WTC11 (cell line): ENCODE measurements at regions not wholly inside any gene's neighbourhood (a gene's known extent, or its start where the extent isn't known, plus 50 kb on each side); places are given as distances from the start of the nearest gene placed in this dataset.

ENCODE experiments used
- ATF3 ChIP-seq: sonication (generic); formaldehyde crosslinking; conservative IDR thresholded peaks from 2 replicates; pipeline ENCODE4 v1.8.1; 2022; ENCODE audit warnings: mild to moderate bottlenecking, missing genetic modification reagents
- CREM ChIP-seq: sonication (generic); formaldehyde crosslinking; IDR thresholded peaks from 2 replicates; pipeline ENCODE4 v1.8.1; 2022; ENCODE audit warnings: mild to moderate bottlenecking, missing genetic modification reagents, moderate library complexity
- CTCF ChIP-seq: fragments of 200-600 bp; IDR thresholded peaks from 2 replicates; pipeline ENCODE4 v1.8.0; 2022; ENCODE audit warnings: antibody characterized with exemption
- ELF4 ChIP-seq: sonication (generic); formaldehyde crosslinking; IDR thresholded peaks from 2 replicates; pipeline ENCODE4 v1.8.1; 2022; ENCODE audit warnings: low read depth, mild to moderate bottlenecking, moderate library complexity, missing genetic modification reagents
- MAX ChIP-seq: sonication (generic); formaldehyde crosslinking; IDR thresholded peaks from 2 replicates; pipeline ENCODE4 v1.8.0; 2022; ENCODE audit warnings: mild to moderate bottlenecking, missing genetic modification reagents
- NFE2L1 ChIP-seq: sonication (generic); formaldehyde crosslinking; IDR thresholded peaks from 2 replicates; pipeline ENCODE4 v1.8.1; 2023; ENCODE audit warnings: missing genetic modification reagents
- NR3C1 ChIP-seq: sonication (generic); formaldehyde crosslinking; conservative IDR thresholded peaks from 2 replicates; pipeline ENCODE4 v1.8.1; 2023; ENCODE audit warnings: low read depth, mild to moderate bottlenecking, missing genetic modification reagents
- SP1 ChIP-seq: sonication (generic); formaldehyde crosslinking; conservative IDR thresholded peaks from 2 replicates; pipeline ENCODE4 v1.8.1; 2022; ENCODE audit warnings: missing genetic modification reagents
- USF2 ChIP-seq: sonication (generic); formaldehyde crosslinking; IDR thresholded peaks from 2 replicates; pipeline ENCODE4 v1.8.1; 2023; ENCODE audit warnings: mild to moderate bottlenecking, missing genetic modification reagents, moderate library complexity
- ZNF138 ChIP-seq: sonication (generic); formaldehyde crosslinking; conservative IDR thresholded peaks from 2 replicates; pipeline ENCODE4 v1.8.1; 2022; ENCODE audit warnings: mild to moderate bottlenecking, moderate library complexity, missing genetic modification reagents
- ZNF232 ChIP-seq: sonication (generic); formaldehyde crosslinking; IDR thresholded peaks from 2 replicates; pipeline ENCODE4 v1.8.0; 2022; ENCODE audit warnings: mild to moderate bottlenecking, missing genetic modification reagents
- ZNF263 ChIP-seq: sonication (generic); formaldehyde crosslinking; IDR thresholded peaks from 2 replicates; pipeline ENCODE4 v1.8.1; 2022; ENCODE audit warnings: low read depth, mild to moderate bottlenecking, moderate library complexity, missing genetic modification reagents

- no peak for TF ChIP-seq CTCF
- no peak for TF ChIP-seq ZNF263
- no peak for TF ChIP-seq NFE2L1
- TF ChIP-seq SP1, result no peak
- TF ChIP-seq NR3C1 (CRISPR knock-in tag), result no peak
- TF ChIP-seq ATF3, result no peak
- TF ChIP-seq ELF4, result no peak
- TF ChIP-seq ZNF232, result no peak
- TF ChIP-seq CREM (CRISPR knock-in tag), result no peak
- TF ChIP-seq MAX (CRISPR knock-in tag), result no peak
- TF ChIP-seq USF2 (CRISPR knock-in tag), result no peak
- no peak for TF ChIP-seq ZNF138 (CRISPR knock-in tag)
Observed at GRCh38 chr3:25038271-25038670, 389.8 kb upstream of the RARB start.
